Colon (tissue), 2 donors: ENCODE measurements at regions not wholly inside any gene's neighbourhood (a gene's known extent, or its start where the extent isn't known, plus 50 kb on each side); places are given as distances from the start of the nearest gene placed in this dataset.

Experiments
- FAIRE-seq: peaks from 2 replicates; lab custom pipeline; 2012; peaks lifted over from hg19 to GRCh38; lab: Jason Lieb, UNC
- donor health status: control.
- donor health status: control.

- FAIRE-seq = no peak
Measured at GRCh38 chr1:243944429-243945160, 94.6 kb upstream of the AKT3 start.

GRCh38 chr1:243943671-243944428 lies 93.8 kb upstream of the AKT3 start:
- no peak for FAIRE-seq

DNA sequence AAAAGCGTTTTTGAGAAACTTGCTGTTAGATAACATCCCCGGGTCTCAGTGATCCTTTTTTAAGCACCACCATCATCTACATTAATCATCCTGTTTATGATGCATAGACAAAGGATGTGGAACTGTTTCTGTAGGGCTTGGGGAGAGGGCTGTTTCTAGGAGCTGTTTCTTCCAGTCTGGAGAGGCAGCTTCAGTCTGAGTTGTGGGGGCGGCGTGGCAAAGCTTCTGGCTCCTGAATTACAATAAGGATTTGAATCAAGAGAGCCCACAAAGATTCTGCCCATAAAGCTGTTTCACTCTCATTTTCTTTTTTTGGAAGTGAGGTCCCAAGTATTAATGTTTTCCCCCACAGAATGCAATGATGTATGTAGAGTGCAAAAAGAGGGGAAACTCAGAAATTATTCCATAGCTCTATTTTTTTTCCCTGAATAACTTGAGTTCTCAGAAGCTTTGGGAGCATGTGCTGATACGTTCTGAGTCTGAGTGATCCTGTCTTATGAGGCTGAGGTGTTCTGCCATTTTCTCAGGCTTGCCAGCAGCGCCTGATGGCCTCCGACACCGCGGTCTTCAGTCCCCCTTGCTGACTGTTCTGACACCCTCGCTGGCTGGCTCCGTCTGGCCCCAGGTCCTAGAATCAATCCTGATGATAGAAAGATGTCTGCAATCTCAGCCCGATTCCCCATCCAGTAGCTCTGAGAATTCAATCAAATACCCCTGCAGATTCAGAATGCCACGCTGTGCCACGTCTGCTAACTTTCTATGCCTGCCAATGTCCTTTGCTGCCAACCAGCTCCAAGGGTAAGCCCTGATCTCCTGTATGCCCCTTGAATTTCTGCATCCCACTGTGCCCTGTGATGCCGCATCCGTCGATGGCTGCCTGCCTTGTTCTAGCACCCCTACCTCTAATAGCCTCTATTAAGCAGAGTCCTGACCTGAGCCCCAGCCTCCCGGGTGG lies 92.4 kb upstream of the AKT3 start:
- no peak for FAIRE-seq

- no peak for FAIRE-seq
Measured at GRCh38 chr1:243940451-243940850, 90.4 kb upstream of the AKT3 start.

DNA sequence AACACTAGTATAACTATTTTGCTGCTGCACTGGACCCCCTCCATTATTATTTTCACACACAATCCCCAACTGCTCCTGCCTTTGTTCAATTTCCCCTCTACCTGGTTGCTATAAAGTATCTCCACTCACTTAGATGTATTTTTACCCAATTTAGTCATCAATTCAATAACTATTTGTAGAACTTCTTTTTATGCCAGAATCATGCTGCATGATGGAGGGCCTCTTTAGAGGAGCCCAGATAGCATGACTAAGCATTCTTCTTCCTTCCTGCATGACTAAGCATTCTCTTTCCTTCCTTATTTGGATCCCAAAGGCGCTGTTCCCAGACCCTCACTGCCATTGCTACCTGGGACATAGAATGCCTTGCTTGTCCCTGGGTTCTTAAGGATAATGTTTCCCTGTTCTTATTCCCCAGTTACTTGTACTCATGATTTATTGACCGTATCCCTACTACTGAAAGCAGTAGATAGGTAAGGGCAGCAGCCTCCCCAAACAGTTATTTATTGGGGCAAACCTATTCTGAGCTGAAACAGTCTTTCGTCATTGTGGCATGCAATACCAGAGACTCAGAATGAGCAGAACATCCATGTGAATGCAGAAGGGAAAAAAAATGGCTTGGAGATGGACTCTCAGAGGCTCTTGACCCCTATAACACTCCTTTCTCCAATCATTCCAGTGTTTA lies 89.3 kb upstream of the AKT3 start:
- FAIRE-seq = no peak

- no peak for FAIRE-seq
Measured at GRCh38 chr1:243938208-243938607, 88.2 kb upstream of the AKT3 start.

- FAIRE-seq = no peak
Measured at GRCh38 chr1:243933495-243933894, 83.5 kb upstream of the AKT3 start.

DNA sequence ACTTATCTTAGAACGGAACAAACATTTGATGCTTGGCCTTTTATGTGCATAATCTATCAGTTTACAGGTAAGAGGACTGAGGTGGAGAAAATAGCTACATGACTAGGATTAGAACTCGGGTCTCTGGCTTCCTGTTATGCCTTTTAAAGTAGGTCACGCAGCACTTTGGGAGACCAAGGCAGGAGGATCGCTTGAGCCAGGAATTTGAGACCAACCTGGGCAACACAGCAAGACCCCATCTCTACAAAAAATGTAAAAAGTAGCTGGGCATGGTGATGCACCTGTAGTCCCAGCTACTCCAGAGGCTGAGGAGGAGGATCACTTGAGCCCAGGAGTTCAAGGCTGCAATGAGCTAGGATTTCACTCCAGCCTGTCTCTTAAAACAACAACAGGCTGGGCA lies 81.9 kb upstream of the AKT3 start:
- no peak for FAIRE-seq

GRCh38 chr1:243930822-243931671 lies 81.0 kb upstream of the AKT3 start:
- no peak for FAIRE-seq

DNA sequence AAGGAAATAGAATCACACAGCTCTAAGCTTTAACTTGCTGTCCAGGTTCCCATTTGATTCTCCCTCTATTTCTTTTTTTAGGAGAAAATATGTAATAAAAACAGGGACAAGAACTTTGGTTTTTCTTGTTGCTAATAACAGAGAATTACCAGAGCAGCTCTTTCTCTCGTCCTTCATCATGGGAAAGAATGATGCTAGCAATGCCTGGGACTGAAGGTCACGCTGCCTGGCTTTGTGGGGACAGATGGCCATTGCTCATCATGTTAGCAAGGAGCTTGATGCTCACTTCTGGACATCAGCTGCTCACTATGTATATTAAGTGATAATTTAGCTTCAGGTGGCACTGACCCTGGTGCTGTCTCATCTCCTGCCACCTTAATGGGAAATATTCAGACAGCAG lies 77.3 kb upstream of the AKT3 start:
- FAIRE-seq = no peak

DNA sequence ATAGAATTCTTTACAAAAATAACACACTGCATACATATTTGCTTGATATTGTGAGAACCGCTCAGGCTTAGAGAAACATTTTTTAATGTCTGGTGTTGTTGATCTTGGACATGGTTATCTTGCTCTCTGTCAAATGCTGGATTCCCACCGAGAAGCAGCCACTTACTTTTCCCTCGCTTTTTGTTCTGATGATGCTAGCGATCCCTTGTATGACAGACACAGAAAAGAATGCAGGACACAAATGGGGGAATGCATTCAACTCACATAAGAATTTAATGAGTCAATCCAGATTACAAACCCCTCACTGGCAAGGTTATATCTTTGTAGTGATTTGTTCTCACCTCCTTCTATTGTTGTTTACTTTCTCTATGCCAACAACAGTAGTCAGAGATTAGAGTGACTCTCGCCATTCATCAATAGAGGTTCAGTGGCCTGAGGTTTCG lies 76.8 kb upstream of the AKT3 start:
- no peak for FAIRE-seq

GRCh38 chr1:243926299-243926698 lies 76.3 kb upstream of the AKT3 start:
- no peak for FAIRE-seq

- no peak for FAIRE-seq
Measured at GRCh38 chr1:243924588-243925349, 74.7 kb upstream of the AKT3 start.

DNA sequence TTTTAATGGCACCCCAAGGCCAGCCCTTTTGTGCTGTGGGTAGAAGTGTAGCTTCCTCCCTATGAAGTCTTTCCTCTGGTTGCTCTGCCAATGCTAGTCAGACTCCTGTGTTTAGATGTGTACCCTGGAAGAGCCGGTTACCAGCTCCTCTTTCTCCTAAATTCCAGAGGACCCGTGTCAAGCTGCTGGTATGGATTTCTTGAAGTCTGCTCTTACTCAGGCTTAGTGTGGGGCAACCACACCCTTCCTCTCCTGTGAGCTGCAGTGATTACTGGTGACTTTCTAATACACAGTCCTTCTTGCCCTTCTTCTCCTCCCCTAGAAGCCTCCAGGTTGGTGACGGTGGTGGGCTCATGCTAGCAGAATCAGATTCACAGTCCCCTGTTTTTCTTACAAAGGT lies 74.1 kb upstream of the AKT3 start:
- FAIRE-seq = no peak

DNA sequence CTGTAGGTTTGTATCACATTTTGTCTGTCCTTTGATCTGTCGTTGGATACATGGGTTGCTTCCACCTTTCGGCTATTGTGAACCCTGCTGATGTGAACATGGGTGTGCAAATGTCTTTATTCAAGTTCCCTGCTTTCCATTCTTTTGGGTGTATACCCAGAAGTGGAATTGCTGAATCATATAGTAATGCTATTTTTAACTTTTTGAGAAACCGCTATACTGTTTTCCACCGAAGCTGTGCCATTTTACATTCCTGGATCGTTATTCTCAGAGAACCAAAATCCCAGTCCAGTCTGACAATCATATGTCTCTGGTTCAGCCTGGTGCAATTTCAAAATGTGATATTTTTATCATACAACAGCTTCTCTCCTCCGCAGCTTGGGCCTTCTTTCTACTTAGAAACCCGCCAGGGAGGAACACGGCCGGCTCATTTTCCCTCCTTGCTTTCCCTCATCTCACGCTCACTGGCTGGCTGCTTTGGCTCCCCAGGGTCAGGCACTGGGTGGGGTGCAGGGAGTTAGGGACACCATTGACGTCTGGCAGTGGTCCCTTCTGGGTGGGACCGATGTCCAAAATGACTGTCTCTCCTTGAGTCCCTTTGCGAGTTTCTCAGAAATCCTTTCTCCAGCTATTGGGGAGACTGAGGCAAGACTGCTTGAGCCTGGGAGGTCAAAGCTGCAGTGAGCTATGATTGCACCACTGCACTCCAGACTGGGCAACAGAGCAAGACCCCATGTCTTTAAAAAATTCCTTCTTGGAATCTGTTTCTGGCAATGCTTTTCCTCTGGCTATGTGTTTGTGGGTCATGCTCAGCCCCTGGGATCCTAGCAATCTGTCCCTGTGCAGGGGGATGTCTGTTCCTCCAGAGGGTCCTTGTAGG lies 73.5 kb upstream of the AKT3 start:
- FAIRE-seq = no peak

DNA sequence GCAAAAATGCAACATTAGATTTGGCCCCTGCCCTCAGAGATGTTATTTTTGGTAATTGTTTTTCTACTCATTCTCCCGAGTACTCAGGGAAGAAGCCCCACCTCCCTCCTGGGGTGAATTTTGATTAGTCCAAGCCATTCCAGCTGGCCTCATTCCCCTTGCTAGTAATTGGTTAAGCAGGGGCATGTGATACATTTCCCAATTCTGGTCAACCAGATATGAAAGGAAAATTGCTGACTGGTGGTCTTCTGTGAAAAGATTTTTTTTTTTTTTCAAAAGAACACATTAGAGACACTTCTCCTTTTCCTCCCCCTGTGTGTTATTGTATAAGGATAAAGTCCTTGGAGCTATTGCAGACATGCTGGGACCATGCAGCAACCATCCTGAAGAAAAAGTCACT lies 71.1 kb upstream of the AKT3 start:
- FAIRE-seq = no peak

GRCh38 chr1:243917863-243918565 lies 68.0 kb upstream of the AKT3 start:
- FAIRE-seq = no peak

- FAIRE-seq = no peak
Measured at GRCh38 chr1:243917177-243917862, 67.3 kb upstream of the AKT3 start.
